ENCODE measurements at regions not wholly inside any gene's neighbourhood (a gene's known extent, or its start where the extent isn't known, plus 50 kb on each side); places are given as distances from the start of the nearest gene placed in this dataset.

DNA sequence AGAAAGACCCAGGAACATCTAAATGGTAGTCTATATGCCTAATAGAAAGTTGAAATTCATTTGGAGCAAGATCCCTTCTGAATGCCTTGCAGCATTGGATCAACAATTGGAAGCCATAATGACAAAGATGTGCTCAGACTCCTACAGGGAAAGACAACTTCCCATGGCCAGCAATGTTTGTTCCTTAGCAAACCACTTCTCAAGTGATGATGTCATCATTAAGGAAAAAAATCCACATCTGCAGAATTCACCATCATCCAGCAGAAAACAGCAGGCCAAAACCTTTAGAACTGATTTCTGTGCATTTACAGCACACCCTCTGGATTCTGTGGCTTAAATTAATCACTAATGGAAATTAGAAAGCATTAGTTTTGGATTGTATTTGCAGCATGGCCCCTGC is 82.4 kb upstream of the ZIC3 start:
- no peak for ATAC-seq (replicated peaks)
- Mint-ChIP-seq H3K27ac (no peak overlapping the region), H3K4me1 (no peaks in the 10 kb centered on the region), H3K27me3 (no peaks in the 10 kb centered on the region), H3K36me3 (ENCODE audit: low read depth) (no peaks in the 10 kb centered on the region), H3K9me3 (no peaks in the 10 kb centered on the region), H3K4me3 (no peak overlapping the region)

DNA sequence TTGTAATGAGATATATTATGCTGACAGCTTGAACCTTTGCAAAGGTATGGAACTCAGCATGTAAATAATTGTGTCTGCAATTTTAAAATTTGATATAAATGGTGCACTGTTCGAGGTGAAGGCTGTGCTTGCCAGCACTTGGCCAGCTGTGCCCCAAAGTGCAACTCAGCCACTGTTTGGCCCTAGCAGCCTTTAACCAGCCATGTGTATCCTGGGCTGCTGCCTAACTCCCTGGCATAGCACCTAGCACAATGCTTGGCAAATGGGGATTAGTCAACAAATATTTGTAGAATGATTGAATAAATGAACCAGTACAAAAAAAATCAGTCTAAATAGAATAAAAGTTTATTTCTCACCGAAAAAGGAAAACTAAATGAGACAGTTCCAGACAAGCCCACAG is 83.8 kb upstream of the ZIC3 start:
- no peaks in the 10 kb centered on the region for H3K27me3 Mint-ChIP-seq
- ATAC-seq (replicated peaks), result no peak

DNA sequence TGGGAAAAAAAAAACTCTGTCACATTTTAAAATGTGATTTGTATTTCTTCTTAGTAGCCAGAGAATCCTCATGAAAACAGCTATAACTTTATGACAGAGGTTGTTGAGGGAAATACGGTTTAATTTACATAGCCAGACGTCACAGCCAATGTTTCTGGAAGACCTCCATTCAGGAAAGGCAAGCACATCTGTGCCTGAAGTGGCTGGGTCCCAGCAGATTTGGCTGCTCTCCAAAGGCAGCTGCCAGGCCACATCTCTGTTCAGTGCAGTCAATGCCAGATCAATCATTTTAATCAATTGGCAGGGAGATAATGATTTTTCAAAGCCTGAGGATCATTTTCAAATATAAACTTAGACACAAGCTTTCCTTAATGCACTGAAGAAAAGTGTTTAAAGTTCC is 86.5 kb upstream of the ZIC3 start:
- Mint-ChIP-seq H3K4me1 (no peaks in the 10 kb centered on the region), H3K4me3 (no peak overlapping the region), H3K36me3 (ENCODE audit: low read depth) (no peaks in the 10 kb centered on the region), H3K27me3 (no peaks in the 10 kb centered on the region), H3K9me3 (no peaks in the 10 kb centered on the region), H3K27ac (no peak overlapping the region)
- no peak for ATAC-seq (replicated peaks)

More for the DNA sequence above, 83.8 kb upstream of the ZIC3 start:
- Mint-ChIP-seq H3K27ac (no peak overlapping the region), H3K36me3 (ENCODE audit: low read depth) (no peaks in the 10 kb centered on the region), H3K4me1 (no peaks in the 10 kb centered on the region), H3K9me3 (no peaks in the 10 kb centered on the region), H3K4me3 (no peak overlapping the region)

DNA sequence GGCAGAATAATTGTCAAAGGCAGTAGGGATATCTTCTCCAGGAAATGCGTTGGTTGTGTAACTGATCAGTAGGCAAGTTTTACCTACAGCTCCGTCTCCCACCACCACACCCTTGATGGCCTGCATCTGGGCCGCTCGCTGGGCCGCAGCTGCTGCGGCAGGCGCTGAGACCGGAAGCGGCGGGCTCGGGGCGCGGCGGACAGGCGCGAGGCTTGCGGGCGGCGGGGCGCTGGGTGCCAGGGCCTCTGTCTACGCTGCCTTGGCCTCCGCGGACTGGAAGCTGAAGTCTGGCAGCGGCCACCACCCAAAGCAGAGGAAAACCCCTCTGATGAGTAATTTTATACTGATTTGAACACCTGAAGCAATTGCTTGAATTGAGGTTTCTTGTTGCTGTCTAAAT is 124.2 kb upstream of the ZIC3 start:
- H3K27ac Mint-ChIP-seq, result no peak overlapping the region
- H3K36me3 Mint-ChIP-seq (ENCODE audit: low read depth), result no peaks in the 10 kb centered on the region
- H3K27me3 Mint-ChIP-seq, result peaks cover 9% of the 10 kb centered on the region
- H3K9me3 Mint-ChIP-seq, result no peaks in the 10 kb centered on the region
- H3K4me1 Mint-ChIP-seq, result no peaks in the 10 kb centered on the region
- no peak for ATAC-seq (replicated peaks)
- no peak overlapping the region for H3K4me3 Mint-ChIP-seq

DNA sequence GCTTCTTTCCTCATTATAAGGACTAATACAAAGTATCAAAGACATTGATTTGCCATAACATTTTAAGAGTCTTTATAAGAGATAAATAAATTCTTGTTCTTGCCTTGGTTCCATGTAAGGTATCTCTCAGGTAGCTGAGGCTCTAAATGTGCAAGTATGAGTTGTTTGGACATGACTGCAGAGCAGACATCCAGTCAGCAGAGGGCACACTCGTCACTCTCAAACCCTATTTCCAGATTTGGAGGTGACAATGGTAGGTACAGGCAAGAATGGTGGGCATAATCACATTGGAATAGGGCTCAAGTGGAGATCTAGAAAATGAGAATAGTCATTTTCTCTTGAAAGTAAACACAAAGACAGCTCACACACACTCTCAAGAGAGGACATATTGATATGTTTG is 133.3 kb upstream of the ZIC3 start:
- no peak for ATAC-seq (replicated peaks)

DNA sequence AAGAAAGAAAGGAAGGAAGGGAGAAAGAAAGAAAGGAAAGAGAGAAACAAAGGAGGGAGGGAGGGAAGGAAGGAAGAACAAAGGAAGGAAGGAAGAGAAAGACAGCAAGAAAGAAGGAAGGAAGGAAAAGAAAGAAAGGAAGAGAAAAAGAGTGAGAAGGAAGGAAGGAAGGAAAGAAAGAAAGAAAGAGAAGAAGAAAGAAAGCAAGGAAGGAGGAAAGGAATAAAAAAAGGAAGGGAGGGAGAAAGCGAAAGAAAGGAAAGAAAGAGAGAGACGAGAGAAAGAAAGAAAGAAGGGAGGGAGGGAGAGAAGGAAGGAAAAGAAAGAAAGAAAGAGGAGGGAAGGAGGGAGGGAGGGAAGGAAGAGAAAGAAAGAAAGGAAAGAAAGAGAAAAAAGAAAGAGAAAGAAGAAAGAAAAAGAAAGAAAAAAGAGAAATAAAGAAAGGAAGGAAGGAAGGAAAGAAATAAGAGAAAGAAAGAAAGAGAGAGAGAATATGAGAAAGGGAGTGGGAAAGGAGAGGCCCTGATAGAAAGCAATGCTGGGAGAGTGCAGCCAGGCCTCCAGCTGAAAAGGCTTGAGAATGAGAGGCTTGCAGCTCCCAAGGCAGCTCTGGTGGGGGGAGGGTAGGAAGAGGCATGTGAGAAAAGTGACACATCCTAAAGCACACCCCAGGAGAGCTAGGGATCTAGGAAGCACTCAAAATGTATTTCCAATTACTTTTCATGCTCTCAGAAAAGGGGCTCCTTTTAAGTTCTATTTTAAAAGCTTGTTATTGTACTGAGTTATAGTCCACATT is 134.0 kb upstream of the ZIC3 start:
- H3K4me1 Mint-ChIP-seq, result no peaks in the 10 kb centered on the region
- H3K9me3 Mint-ChIP-seq, result peaks cover 3% of the 10 kb centered on the region
- H3K4me3 Mint-ChIP-seq, result no peak overlapping the region
- peaks cover 22% of the 10 kb centered on the region for H3K27me3 Mint-ChIP-seq
- ATAC-seq (replicated peaks), result no peak
- H3K36me3 Mint-ChIP-seq (ENCODE audit: low read depth), result peaks cover 5% of the 10 kb centered on the region
- H3K27ac Mint-ChIP-seq, result no peak overlapping the region

More for the DNA sequence above, 133.3 kb upstream of the ZIC3 start:
- Mint-ChIP-seq H3K27ac (no peak overlapping the region), H3K9me3 (peaks cover 3% of the 10 kb centered on the region), H3K4me3 (no peak overlapping the region), H3K4me1 (no peaks in the 10 kb centered on the region), H3K36me3 (ENCODE audit: low read depth) (peaks cover 5% of the 10 kb centered on the region), H3K27me3 (peaks cover 22% of the 10 kb centered on the region)

DNA sequence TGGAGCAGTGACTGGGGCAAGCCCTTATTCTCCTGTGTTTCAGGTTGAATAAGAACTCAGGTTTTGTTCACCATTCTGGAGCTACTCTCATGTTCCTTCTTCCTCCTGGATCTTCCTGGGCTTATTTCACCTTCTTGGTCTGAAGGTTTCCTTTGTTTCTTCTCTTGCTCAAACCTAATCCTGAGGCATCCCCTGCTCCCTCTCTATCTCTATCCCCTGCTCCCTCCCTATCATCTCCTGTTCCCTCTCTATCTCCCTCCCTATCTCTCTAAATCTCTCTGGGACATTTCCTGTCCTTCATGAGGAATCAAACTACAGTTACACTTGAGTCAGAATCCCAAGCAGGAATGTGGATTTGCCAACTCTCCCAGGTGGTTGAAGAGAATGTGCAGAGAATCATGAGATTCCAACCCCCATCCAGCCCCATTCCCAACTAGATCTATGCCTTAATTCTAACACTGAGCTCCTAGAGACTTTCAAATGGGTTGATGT is 134.9 kb upstream of the ZIC3 start:
- H3K27ac Mint-ChIP-seq, result no peak overlapping the region
- peaks cover 26% of the 10 kb centered on the region for H3K27me3 Mint-ChIP-seq
- no peaks in the 10 kb centered on the region for H3K9me3 Mint-ChIP-seq
- H3K36me3 Mint-ChIP-seq (ENCODE audit: low read depth), result peaks cover 5% of the 10 kb centered on the region
- no peak for ATAC-seq (replicated peaks)
- no peaks in the 10 kb centered on the region for H3K4me1 Mint-ChIP-seq
- H3K4me3 Mint-ChIP-seq, result no peak overlapping the region

DNA sequence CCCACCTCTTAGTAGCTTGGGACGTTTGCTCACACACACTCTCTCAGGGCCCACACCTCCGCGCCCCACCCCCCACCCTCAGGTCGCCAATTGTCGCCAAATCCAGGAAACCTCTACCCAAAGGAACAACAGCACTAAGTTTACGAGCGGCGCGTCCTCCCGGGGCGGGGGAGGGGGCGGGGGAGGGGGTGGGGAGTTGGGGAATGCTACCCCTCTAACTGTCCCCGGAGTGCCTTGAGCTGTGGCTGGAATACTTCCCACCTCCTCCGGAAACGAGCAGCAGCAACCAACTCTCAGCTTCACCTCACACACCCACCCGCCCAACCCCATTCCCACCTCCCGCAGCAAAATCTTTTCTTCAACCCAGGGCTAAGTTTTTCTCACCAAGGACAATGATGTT is 135.6 kb upstream of the ZIC3 start:
- H3K4me3 Mint-ChIP-seq, result no peak overlapping the region
- no peaks in the 10 kb centered on the region for H3K4me1 Mint-ChIP-seq
- no peak overlapping the region for H3K27ac Mint-ChIP-seq
- peaks cover 30% of the 10 kb centered on the region for H3K27me3 Mint-ChIP-seq
- no peak for ATAC-seq (replicated peaks)
- H3K36me3 Mint-ChIP-seq (ENCODE audit: low read depth), result peaks cover 5% of the 10 kb centered on the region
- no peaks in the 10 kb centered on the region for H3K9me3 Mint-ChIP-seq

DNA sequence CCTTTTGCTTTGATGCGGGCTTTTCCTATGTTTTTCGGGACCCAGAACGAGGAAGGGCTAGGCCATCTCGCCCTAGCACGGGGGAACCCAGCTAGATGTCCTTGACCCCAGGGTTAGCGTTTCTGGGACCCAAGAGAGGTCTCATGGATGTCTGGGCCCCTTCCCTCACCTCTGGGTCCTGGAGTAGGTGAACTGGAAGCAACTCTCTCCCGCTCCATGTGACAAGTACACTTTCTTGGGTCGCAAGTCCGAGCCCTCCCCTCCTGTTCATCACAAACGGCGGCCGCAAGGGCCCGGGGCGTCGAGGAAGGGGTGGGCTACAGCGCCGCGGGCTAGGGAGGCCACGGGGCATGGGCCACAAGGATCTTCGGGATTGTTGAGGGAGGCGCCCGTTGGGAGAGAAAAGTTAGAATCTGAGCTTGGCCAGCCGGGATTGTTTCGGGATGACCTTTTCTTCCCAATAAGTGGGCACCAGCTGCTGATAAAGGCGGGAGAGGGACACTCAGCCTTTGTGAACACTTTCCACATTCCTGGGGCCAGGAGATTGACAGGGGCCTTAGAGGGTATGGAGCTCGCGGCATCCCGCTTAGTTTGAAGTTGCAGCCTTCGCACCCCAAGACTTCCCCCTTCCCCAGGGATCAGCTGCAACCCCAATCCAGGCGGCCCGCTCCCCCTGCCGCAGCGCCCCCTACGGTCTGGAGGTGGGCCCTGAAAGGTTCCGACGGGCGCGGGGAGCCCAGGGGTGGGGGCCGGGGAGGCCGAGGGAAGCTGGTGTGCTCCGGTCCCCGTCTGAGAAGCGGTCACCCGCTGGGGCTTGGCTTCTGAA is 136.9 kb upstream of the ZIC3 start:
- Mint-ChIP-seq H3K4me3 (peak overlapping the region; percentile 28), H3K4me1 (no peaks in the 10 kb centered on the region)
- ATAC-seq (replicated peaks), result no peak

DNA sequence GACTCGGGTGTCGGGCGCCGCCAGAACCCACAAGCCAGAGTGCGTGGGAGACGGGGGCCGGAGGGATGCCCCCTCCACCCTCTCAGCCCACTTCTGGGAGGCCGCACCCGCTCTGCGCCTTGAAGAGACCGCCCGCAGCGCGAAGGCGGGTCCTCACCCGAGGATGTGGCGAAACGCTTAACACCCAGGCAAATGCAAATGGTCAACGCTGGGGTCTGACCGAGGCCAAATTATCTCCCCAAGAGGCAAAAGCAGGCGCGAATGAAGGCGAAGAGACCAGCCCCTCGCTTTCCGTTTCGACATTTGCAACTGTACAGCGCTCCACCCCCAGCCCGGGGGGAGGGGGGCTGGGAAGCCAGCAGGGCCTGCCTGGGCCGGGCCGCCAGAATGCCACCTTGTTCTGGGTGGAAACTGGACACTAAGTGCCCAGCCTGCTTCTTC is 137.7 kb upstream of the ZIC3 start:
- Mint-ChIP-seq H3K36me3 (ENCODE audit: low read depth) (peaks cover 5% of the 10 kb centered on the region), H3K4me1 (no peaks in the 10 kb centered on the region), H3K9me3 (no peaks in the 10 kb centered on the region), H3K4me3 (peak overlapping the region; percentile 48), H3K27me3 (peaks cover 37% of the 10 kb centered on the region), H3K27ac (no peak overlapping the region)
- no peak for ATAC-seq (replicated peaks)

More for the DNA sequence above, 136.9 kb upstream of the ZIC3 start:
- H3K27me3 Mint-ChIP-seq, result peaks cover 34% of the 10 kb centered on the region
- H3K9me3 Mint-ChIP-seq, result no peaks in the 10 kb centered on the region
- H3K36me3 Mint-ChIP-seq (ENCODE audit: low read depth), result peaks cover 5% of the 10 kb centered on the region
- H3K27ac Mint-ChIP-seq, result no peak overlapping the region

DNA sequence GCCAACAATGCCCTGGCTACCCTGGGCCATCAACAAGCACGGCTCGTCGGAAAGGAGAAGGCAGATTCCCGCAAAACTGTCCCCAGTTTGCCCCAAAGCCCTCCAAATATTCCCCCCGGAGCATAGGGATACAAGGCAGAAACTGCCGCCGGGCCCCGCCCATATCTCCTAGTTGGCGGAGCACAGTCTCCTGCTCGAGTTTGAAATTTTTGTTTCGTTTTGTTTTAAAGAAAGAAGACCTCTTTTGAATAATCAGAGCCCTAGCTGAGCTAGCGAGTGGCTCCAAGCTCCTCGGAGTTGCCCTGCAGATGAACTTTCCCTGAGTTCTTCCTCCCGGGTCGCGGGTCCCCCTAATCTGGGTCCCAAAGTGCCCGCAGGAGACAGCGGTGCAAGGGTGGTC is 138.1 kb upstream of the ZIC3 start:
- ATAC-seq (replicated peaks), result no peak
- H3K27ac Mint-ChIP-seq, result no peak overlapping the region
- peaks cover 5% of the 10 kb centered on the region for H3K36me3 Mint-ChIP-seq (ENCODE audit: low read depth)
- no peaks in the 10 kb centered on the region for H3K9me3 Mint-ChIP-seq
- peaks cover 38% of the 10 kb centered on the region for H3K27me3 Mint-ChIP-seq
- no peaks in the 10 kb centered on the region for H3K4me1 Mint-ChIP-seq
- peak overlapping the region; percentile 48 for H3K4me3 Mint-ChIP-seq

DNA sequence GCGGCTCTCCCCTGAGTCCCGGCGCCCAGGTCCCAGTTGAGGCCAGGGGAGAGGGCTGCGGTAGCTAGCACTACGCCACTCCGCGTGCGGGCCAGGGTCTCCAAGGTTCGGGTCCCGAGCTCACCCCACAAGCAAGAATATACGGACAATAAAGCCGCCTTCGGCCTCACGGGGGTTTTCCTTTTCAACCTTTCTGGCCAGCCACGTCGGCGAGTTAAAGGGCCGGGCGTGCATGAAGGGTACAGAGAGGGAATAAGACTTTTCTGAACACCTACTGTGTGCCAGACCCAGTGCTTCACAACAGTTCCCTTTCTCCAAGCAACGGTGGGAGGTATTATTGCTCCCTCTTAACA is 138.5 kb upstream of the ZIC3 start:
- H3K4me1 Mint-ChIP-seq, result no peaks in the 10 kb centered on the region
- no peak overlapping the region for H3K27ac Mint-ChIP-seq
- peak overlapping the region; percentile 48 for H3K4me3 Mint-ChIP-seq
- H3K9me3 Mint-ChIP-seq, result no peaks in the 10 kb centered on the region
- H3K36me3 Mint-ChIP-seq (ENCODE audit: low read depth), result peaks cover 5% of the 10 kb centered on the region
- no peak for ATAC-seq (replicated peaks)
- H3K27me3 Mint-ChIP-seq, result peaks cover 34% of the 10 kb centered on the region

DNA sequence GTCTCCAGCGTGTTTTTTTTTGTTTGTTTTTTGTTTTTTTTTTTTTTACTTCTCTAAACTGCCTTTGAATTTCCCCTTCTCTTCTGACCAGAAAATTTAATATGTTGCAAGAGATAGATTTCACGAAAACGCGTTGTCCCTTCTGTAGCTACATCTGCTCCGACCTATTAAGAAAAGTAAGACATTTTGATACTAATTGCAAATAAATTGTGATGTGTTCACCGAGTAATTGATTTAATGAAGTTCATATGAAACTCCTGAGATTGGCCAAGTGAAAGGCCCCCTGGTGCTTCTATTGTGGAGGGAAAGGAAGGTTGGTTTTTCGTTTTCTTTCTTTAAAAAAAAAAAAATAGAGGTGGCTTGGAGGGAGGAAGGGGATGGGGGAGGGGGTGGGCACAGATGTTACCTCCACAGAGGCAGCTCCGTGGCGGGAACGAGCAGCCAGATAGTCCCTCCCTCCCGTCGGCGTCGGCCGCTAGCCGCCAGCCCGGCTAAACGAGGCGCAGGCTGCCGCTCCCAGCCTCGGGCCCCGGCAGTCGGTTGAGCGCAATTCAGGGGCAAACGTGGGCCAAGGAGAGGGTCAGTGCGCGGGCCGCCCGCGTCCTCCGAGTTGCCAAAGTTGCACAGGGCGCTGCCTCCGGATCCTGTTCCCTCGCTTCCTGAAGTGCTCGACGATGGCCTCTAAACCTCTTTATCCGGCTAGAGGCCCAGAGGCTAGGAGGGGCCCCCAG is 139.1 kb upstream of the ZIC3 start:
- Mint-ChIP-seq H3K27me3 (peaks cover 38% of the 10 kb centered on the region), H3K27ac (no peak overlapping the region), H3K4me1 (no peaks in the 10 kb centered on the region), H3K36me3 (ENCODE audit: low read depth) (peaks cover 5% of the 10 kb centered on the region), H3K4me3 (no peak overlapping the region), H3K9me3 (no peaks in the 10 kb centered on the region)
- no peak for ATAC-seq (replicated peaks)

DNA sequence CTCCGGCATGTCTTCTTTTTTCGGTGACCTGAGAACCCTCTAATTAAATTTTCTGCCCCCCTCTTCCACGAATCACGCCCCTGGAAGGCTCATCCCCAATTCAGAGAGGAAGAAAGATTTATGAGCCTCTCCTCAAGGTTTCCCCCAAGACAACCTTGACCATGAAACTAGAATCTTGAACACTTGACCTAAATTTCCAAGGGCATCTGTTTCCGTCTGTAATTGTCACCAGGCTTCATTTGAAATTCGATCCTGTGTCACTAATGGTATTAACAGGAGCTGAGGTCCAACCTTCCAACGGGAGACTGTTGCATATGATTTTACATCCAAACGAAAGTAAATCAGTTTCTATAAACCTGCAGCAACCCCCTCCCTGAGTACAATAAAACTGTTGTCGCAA is 139.9 kb upstream of the ZIC3 start:
- H3K4me1 Mint-ChIP-seq, result no peaks in the 10 kb centered on the region
- no peaks in the 10 kb centered on the region for H3K36me3 Mint-ChIP-seq (ENCODE audit: low read depth)
- H3K4me3 Mint-ChIP-seq, result no peak overlapping the region
- no peak overlapping the region for H3K27ac Mint-ChIP-seq
- peaks cover 35% of the 10 kb centered on the region for H3K27me3 Mint-ChIP-seq
- ATAC-seq (replicated peaks), result no peak
- no peaks in the 10 kb centered on the region for H3K9me3 Mint-ChIP-seq

Data from activated T-helper 17 cell treated with anti-CD3 and anti-CD28 coated beads, Interleukin-2, amount 50 U/mL, for 72 hours (primary cell).